K562 (cell line): ENCODE measurements at regions not wholly inside any gene's neighbourhood (a gene's known extent, or its start where the extent isn't known, plus 50 kb on each side); places are given as distances from the start of the nearest gene placed in this dataset.
A peak's percentile ranks its signal among the peaks of the same experiment; 100 is the strongest.

Experiments
- ATF7 ChIP-seq: fragments of 450-650 bp; IDR thresholded peaks from 2 replicates; pipeline ENCODE4 v1.7.1; 2014; ENCODE audit warnings: mild to moderate bottlenecking, moderate library complexity
- CHD7 ChIP-seq: fragments of 200-600 bp; sonication (generic); IDR thresholded peaks from one replicate; pipeline ENCODE4 v1.6.1; 2012; ENCODE audit warnings: mild to moderate bottlenecking, low read depth, low read length, inconsistent platforms
- DMBX1 ChIP-seq: fragments of 250-450 bp; sonication (Bioruptor Pico); IDR thresholded peaks from 2 replicates; pipeline ENCODE4 v1.8.0; 2022; ENCODE audit warnings: inconsistent platforms, mild to moderate bottlenecking, moderate library complexity, borderline replicate concordance
- FOXK2 ChIP-seq, 2 experiments: fragments of 450-650 bp; IDR thresholded peaks in 1 of 2; conservative IDR thresholded peaks in 1 of 2; 2 replicates each; pipeline ENCODE4 v1.6.1; 2016; ENCODE audit warnings: low read depth in 2 of 2, mild to moderate bottlenecking in 1 of 2
- HES1 ChIP-seq: fragments of 450-650 bp; IDR thresholded peaks from 2 replicates; pipeline ENCODE4 v1.6.1; 2016; ENCODE audit warnings: low read depth, mild to moderate bottlenecking, moderate library complexity
- KDM5B ChIP-seq: fragments of 200-600 bp; sonication (generic); IDR thresholded peaks from 2 replicates; pipeline ENCODE4 v1.6.1; 2012; ENCODE audit warnings: low read depth, mild to moderate bottlenecking, moderate library complexity, low read length, control low read depth, inconsistent platforms; ENCODE audit not compliant: insufficient replicate concordance
- MAFF ChIP-seq: IDR thresholded peaks from 2 replicates; pipeline ENCODE4 v1.6.1; 2012; ENCODE audit warnings: low read length, improper control_type of control experiment
- MNT ChIP-seq, 2 experiments: fragments of 450-650 bp; conservative IDR thresholded peaks; 2 replicates each; pipeline ENCODE4 v1.6.1; 2017; ENCODE audit warnings: mild to moderate bottlenecking in 2 of 2, moderate library complexity in 2 of 2
- NFE2 ChIP-seq: IDR thresholded peaks from 2 replicates; pipeline ENCODE4 v1.6.1; 2014; ENCODE audit warnings: antibody characterized with exemption, low read depth
- PBX2 ChIP-seq, 2 experiments: IDR thresholded peaks in 1 of 2; conservative IDR thresholded peaks in 1 of 2; 2 replicates each; pipeline ENCODE4 v1.6.1; 2016; ENCODE audit warnings: low read depth in 2 of 2, mild to moderate bottlenecking in 1 of 2, missing compliant biosample characterization in 1 of 2, missing genetic modification characterization in 1 of 2, moderate library complexity in 1 of 2
- SRSF1 ChIP-seq: fragments of 200-400 bp; formaldehyde crosslinking; IDR thresholded peaks from 2 replicates; pipeline ENCODE4 v1.6.1; 2017; ENCODE audit warnings: mild to moderate bottlenecking, low read depth, low read length, moderate library complexity

- TF ChIP-seq CHD7: no peak
- TF ChIP-seq SRSF1: no peak
- TF ChIP-seq ATF7: no peak
- TF ChIP-seq FOXK2 (conservative IDR thresholded peaks at IDR 0.05 in 1 of 2, IDR thresholded peaks at IDR 0.05 in 1 of 2; ENCODE audit: low read depth in 2 of 2): no peak
- TF ChIP-seq KDM5B: no peak
- TF ChIP-seq PBX2 (CRISPR knock-in tag; IDR thresholded peaks at IDR 0.05; ENCODE audit: low read depth): no peak
- no peak for TF ChIP-seq PBX2 (tag; conservative IDR thresholded peaks at IDR 0.05; ENCODE audit: low read depth)
- TF ChIP-seq DMBX1 (CRISPR knock-in tag): no peak
- TF ChIP-seq NFE2: no peak
- TF ChIP-seq MNT (conservative IDR thresholded peaks at IDR 0.05): peak; percentile 58 to 78
- TF ChIP-seq MAFF: no peak
- no peak for TF ChIP-seq HES1
These were observed 50.0 kb downstream of the SPRING1 start (continued) for GRCh38 chr12:116687888-116688287.
